HG02870 (cell line): ENCODE measurements at regions not wholly inside any gene's neighbourhood (a gene's known extent, or its start where the extent isn't known, plus 50 kb on each side); places are given as distances from the start of the nearest gene placed in this dataset.
"Not testable (repeated sequence)": the region's sequence is repeated elsewhere in the genome, so short reads cannot be mapped to it uniquely, and the experiment has no call there.

Experiments
- ATAC-seq: cut with Tn5 transposase; IDR thresholded peaks from one replicate; pipeline ENCODE4 v1.9.1; 2021; ENCODE audit warnings: mild to moderate bottlenecking, moderate library complexity; ENCODE audit not compliant: unreplicated experiment

DNA sequence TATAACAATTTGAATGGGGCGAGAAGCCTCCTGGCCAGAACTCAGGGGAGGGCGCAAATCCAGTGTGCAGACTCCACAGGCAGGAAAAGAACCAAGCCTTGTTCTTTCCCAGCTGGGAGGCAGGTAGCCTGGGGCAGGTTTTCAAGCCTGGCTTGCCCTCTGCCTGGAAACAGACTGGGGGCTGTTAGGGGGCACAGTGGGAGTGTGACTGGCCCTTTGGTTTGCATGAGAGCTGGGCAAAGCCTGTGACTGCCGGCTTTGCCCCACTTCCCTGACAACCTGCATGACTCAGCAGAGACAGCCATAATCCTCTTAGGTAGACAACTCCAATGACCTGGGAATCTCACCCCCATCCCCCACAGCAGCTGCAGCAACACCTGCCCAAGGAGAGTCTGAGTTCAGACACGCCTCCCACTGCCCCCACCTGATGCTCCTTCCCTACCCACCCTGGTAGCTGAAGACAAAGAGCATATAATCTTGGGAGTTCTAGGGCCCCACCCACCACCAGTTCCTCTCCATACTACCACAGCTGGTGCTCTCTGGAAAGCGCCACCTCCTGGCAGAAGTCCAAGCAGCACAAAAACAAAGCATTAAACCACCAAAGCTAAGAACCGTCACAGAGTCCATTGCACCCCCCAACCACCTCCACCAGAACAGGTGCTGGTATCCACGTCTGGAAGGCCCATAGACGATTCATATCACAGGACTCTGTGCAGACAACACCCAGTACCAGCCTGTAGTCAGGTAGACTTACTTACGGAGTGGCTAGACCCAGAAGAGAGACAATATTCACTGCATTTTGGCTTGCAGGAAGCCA, 402.5 kb downstream of the STK39 start:
- no peak for ATAC-seq

DNA sequence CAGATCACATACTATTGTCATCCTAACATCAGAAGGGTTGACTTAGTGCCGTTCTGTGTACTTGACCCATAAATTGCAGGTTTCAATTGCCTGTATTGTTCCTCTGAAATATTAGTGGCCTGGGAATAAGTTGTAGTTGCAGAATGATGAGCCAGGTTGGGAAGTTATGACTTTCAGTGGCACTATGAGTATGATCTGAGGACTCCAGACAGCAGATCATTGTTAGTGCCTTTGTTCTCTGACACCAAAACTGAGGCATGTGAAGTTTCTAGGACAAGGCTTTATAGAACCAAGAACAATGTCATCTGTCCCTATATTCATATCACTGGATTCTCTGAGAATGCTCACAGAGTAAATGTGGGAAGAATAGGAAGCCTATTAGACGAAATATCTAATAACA, 403.7 kb downstream of the STK39 start:
- ATAC-seq, result no peak

DNA sequence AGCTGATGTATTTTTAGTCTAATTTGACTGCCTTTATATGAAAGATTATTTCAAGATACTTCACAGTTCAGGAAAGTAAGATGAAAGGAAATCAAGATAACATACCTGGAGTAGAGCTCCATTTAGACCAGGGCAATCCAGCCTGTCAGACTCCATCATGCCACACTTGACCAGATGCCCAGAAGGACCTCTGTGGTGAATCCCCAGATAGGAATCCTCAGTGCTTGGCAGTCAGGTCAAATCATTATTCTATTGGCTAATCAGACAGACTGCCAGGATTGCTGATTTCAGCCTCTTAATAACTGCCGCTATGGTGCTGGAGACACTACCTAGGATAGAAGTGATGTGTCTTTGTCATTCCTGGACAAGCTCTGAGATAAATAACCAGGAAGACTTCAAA, 404.2 kb downstream of the STK39 start:
- ATAC-seq, result no peak

DNA sequence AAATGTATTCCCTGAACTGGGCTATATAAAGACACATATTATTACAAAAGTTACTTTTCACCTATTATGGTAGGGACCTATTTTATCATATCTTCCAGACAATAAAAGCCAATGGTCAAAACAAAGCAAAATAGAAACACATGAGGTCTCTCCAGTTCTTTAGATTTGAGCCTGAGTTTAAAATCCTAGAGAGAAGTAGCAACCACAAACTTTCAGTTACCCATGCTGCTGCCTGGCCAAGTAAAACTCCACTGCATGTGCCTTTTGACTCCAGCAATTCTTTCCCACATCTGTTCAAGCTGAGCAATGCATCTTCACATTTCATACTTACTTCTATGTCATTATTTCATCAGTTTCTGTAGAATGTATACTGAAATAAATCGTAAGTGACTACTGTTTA, 405.3 kb downstream of the STK39 start:
- ATAC-seq, result no peak

DNA sequence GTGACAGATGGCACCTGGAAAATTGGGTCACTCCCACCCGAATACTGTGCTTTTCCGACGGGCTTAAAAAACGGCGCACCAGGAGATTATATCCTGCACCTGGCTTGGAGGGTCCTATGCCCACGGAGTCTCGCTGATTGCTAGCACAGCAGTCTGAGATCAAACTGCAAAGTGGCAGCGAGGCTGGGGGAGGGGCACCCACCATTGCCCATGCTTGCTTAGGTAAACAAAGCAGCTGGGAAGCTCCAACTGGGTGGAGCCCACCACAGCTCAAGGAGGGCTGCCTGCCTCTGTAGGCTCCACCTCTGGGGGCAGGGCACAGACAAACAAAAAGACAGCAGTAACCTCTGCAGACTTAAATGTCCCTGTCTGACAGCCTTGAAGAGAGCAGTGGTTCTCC, 412.1 kb downstream of the STK39 start:
- ATAC-seq, result not testable (repeated sequence)

DNA sequence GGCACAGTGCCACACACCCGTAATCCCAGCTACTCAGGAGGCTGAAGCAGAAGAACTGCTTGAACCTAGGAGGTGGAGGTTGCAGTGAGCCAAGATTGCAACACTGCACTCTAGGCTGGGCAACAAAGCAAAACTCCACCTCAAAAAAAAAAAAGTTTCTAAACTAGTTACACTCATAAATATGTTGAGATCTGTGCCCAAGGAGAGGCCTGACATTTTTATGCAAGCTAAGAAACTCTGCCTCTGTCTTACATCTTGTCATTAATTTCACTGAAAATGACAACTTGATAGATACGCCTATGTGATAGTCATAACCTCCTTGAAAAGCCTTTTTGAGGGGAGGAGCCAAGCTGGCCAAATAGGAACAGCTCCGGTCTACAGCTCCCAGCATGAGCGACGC, 412.7 kb downstream of the STK39 start:
- ATAC-seq, result no peak

DNA sequence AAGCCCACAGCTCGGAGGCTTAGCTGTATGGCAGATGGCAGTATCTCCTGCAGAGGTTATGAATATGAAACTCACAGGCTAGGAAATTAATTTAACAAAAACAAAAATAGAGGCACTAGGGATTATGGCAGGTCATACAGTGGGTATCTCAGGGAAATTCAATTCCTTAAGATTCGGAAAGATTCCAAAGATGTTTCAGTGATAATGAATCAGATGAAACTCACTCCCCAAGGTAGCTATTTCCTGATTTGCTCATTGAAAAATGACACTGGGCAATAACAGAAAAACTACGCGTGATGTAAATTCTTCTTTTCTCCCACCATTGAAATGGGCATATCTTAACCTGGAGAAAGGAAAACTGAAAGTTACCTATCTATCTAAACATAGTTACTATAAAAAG, 414.1 kb downstream of the STK39 start:
- ATAC-seq, result no peak

DNA sequence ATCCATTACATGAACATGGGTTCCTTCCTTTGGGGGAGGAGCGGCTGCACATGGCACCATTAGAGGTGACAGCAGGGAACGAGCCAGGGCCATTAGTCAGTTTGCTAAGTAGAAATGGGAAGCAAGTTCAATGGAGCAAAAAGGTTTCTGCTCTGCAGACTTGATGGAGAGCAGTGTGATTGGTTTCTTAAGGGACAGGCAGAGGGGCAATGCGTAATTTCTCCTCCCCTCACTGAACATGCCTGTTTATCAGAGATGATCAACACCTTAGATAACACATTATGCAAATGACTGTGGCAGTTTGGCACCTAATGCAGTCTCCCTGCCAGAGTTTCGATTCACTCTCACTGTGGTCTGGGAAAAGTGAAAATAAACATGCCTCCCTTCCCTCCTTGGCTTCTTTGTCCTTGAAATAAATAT, 414.5 kb downstream of the STK39 start:
- no peak for ATAC-seq

DNA sequence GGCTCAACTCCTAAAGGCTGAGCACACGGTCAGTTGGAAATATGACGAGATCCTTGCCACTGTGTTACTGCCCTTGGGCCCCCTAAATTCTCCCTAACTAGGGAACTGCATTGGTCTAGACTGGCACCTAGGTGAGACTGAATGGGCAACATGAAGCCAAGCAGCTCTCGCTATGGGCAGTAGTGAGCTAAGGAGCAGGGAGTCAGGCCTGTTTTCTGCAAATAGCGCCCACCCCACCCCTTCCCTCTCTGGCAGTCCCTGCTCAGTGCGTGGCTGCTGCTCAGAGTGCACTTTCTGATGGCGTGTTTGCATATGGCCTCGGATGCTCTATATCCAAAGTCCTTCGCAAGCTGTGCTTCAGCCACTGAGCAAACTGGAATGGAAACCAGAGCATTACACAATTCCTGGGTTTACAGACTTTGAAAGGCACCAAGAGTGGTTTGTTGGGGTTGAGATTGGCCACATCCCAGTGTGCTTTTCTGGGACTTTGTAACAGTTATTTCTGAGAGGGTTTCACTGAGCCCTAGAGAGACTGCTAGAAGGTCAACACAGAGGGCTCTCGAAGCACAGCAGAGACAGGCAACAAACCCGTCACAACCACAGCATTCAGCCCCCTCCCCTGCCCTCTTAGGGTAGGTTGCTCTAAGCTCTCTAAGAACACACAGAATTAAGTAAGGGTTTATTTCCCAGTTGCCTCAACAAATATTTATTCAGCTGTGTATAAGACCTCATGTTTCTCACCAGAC, 419.9 kb downstream of the STK39 start:
- no peak for ATAC-seq

DNA sequence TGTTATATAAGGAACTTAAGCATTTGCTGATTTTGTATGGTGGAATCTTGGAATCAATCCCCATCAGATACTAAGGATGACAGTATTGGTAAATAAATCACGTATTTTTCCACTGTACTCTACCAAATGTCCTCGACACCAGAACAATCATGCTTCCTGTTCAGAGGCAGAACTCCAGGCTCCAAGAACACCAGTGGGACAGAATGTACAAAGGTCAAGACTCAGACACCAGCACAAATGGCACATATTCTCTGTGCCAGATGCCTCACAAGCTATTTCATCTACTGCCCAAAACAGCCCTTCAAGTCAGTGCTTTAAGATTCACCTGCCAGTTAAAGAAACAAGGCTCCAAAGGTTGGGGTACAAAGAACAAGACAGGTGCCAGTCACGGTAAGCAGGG, 420.5 kb downstream of the STK39 start:
- no peak for ATAC-seq

DNA sequence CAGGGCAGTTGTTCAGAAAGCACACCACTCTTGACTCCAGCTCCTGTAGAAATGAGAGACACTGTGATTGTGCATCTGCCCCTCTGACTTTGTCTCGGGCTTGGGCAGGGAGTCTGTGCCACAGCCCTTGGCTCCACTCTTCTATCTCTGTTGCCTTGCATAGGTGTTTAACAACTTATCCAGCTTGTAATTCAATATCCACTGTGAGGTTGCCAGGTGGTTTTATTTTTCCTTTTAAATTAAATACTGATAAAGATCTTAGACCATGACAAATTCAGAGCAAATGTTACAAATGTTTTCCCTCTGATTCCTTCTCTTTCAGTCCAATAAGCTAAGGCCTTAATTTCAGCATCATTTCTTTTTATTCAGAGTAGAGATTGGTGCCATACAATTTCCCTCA, 421.7 kb downstream of the STK39 start:
- no peak for ATAC-seq

DNA sequence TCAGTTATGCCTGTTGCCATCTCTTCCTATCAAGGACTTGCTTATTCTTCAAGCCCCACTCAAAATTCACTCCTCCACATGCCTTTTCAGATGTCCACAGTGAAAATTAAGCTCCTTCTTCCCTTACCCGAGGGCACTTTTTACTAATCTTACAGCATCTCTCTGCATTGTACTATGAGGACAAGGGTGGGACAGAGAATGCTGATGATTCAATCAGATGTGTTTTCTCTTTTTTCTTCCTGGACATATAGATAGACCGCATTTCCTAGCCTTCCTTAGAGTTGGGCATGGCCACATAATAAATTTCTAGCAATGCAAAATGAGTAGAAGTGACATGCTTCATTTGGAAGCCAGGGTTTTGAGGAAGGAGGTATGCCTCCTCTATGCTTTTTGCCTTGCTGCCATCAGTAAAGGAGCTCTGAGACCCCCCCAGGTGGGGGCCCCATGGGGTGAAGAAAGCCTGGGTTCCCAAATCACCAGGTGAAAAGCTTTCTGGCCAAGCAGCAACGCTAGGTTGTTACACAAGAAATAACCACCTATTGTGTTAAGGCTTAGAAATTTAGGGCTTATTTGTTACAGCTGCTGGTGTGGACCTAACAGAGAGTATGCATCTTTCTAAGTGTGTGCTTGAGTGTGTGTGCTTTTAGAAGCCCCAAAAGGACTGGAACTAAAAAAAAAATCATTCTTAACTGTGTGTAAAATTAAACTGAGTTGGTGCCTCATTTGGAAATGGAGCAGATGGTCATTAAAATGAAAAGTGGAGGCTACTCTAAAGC, 424.5 kb downstream of the STK39 start:
- no peak for ATAC-seq

DNA sequence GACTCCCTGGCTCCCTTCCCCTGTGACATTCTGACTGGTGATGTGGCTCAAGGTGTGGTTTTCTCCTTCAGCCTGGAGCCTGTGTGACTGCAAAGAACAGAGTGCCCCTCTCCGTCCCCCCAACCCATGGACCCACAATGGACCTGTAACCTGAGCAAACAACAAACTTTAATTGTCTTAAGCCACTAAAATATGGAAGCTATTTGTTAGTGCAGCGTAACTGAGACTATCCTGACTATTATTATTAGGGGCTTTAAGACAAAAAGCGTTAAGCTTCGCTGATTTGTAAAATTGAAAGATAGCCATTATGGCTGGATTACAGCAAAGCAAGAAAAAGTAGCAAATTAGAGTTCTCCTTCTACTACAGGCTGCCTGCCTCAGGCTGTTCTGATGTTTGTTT, 426.9 kb downstream of the STK39 start:
- no peak for ATAC-seq

DNA sequence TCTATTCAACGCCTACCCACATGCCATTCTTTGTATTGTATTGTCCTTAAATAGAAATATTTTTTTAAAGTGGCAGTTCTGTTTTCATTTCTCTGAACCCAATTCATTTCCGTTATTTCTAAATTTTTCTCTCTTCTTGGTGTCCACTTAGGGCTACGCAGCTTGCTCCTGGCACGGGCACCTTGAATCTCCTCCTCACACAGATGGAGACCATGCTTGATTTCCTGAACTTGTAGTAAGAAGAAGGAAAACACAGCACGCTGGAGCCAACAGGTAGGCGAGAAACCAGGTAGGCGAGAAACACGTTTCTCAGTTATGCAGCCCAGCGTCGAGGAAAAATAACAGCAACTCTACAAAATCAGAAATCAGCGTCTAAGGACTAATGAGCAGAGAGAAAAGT, 428.9 kb downstream of the STK39 start:
- no peak for ATAC-seq

DNA sequence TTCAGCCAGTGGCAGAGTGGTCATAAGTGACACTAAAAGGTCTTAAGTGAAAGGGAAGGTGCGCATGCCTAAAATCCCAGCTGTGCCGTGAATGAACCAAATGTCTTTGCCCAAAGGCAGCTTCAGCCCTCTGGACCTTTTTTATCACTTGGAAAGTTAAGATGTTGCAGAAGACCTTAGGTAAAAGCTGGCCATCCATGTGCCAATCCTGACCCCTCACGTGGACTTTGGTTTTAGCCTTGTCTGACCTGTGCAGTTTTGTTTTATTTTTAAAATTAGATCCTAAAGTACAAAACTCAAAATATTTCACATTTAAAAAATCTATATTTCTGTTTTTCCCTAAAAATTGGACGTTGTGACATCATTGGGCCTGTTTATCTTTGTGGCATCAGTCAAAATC, 429.5 kb downstream of the STK39 start:
- no peak for ATAC-seq

DNA sequence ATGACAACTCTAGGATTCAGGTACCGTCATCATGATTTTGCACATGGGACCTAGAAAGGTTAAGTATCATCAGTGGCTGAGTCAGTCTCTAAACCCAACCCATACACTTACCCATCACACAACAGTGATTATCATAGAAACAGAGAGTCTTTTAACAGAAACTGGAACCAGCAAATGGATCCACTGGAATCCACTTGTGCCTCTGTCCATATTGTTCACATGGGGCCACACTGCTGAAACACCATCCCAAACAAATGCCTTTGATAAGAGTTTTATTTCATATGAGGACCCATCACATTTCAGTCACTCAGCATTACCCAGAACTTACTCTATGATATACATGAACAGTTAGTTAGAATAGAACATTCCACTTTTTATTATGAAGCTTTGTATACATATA, 430.0 kb downstream of the STK39 start:
- ATAC-seq, result no peak

DNA sequence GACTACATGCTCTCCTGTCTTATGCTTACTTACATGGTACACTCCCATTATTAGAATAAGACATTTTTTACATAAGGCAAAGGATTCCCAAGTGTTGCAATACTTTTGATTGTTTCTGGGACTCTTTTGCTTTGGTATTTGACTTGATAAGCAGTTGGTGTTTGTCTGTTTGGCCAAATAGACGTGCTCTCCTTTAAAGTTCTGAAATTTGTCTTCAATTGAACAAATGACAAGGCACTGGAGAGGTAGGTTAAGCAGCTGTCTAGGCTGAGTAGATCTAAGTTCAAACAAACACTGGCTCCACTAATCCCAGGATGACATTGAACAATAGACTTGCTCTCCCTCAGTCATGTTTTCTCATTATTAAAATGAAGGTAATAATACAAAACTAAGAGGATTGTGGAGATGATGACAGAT, 430.5 kb downstream of the STK39 start:
- ATAC-seq, result no peak

DNA sequence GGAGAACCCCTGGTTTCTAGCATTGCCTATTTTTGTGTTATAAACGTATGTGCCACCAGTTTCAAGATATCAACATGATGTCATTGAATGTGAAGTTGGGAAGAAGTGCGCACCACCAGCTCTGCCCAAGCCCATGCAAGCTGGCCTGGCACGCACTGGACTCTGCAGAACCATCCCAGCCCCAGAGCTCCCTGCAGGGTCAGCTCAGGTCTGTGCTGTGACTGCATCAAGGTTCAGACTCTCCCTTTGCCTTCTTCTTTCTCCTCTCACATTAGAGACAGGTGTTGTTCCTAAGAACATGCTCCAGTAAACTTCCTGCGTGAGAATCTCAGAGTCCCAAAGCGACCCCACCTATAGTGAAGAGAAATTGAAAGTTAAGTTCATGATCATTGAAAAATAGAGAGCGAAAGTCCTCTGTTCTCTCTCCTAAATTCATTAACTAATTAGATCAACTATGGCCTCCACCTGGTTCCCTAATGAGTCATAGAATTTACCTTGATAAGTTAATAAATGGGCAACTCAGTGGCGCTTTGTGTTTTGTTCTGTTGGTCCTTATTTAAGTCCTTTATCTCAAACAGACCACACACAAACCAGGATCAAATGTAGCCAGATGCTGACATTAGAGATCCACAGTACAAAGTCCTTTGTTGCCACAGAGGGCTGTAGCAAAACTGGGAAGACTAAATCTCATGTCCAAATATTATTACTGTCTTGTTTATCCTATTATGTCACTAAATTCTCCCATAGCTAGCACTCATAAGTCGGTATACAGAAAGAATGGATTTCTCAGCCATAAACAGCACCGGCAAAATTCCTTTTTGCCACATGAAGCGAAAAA, 432.3 kb downstream of the STK39 start:
- no peak for ATAC-seq

DNA sequence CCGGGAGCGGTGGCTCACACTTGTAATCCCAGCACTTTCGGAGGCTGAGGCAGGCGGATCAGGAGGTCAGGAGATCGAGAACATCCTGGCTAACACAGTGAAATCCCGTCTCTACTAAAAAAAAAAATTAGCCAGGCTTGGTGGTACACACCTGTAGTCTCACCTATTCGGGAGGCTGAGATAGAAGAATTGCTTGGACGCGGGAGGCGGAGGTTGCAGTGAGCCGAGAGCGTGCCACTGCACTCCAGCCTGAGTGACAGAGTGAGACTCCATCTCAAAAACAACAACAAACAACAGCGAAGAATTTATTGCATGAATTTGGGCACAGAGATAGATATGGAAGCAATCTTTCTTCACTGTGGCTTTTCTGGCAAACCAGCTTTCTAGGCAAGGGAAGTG, 432.9 kb downstream of the STK39 start:
- ATAC-seq, result not testable (repeated sequence)

DNA sequence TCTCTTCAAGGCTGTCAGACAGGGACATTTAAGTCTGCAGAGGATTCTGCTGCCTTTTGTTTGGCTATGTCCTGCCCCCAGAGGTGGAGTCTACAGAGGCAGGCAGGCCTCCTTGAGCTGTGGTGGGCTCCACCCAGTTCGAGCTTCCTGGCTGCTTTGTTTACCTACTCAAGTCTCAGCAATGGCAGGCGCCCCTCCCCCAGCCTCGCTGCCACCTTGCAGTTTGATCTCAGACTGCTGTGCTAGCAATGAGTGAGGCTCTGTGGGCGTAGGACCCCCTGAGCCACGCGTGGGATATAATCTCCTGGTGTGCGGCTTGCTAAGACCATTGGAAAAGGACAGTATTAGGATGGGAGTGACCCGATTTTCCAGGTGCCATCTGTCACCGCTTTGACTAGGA, 437.6 kb downstream of the STK39 start:
- not testable (repeated sequence) for ATAC-seq
